ENCODE measurements at regions not wholly inside any gene's neighbourhood (a gene's known extent, or its start where the extent isn't known, plus 50 kb on each side); places are given as distances from the start of the nearest gene placed in this dataset.

- FAIRE-seq (no peak), DNase-seq (no peak)
- Histone ChIP-seq H3K27me3 (ENCODE audit: control insufficient read depth, insufficient read depth, low read length) (no peaks in the 10 kb centered on the region), H3K27ac (ENCODE audit: low read depth in 2 of 2, low read length in 2 of 2) (no peak overlapping the region), H3K4me1 (ENCODE audit: control insufficient read depth in 2 of 3, insufficient read depth in 2 of 3, low read depth in 1 of 3, low read length in 3 of 3) (no peaks in the 10 kb centered on the region), H3K9me3 (ENCODE audit: control insufficient read depth in 2 of 3, insufficient read depth in 1 of 3, low read length in 3 of 3) (no peaks in the 10 kb centered on the region), H3K9ac (ENCODE audit: low read length in 3 of 3) (no peak overlapping the region), H3K4me3 (ENCODE audit: low read length in 3 of 3) (no peak overlapping the region), H3K36me3 (ENCODE audit: control insufficient read depth in 2 of 3, insufficient read depth in 3 of 3, low read length in 3 of 3) (no peaks in the 10 kb centered on the region)
- intact Hi-C loops (cut with DNase I): no loop called here
- TF ChIP-seq CTCF (IDR thresholded peaks at IDR 0.05; ENCODE audit: borderline replicate concordance, extremely low read depth, insufficient read depth): no peak
These were observed 1112.3 kb downstream of the KCNT2 start for GRCh38 chr1:195495720-195496635.

GRCh38 chr1:195482137-195482536 lies 1126.1 kb downstream of the KCNT2 start:
- FAIRE-seq (no peak), DNase-seq (no peak)
- no peaks in the 10 kb centered on the region for H3K36me3 ChIP-seq (ENCODE audit: control insufficient read depth in 2 of 3, insufficient read depth in 3 of 3, low read length in 3 of 3)
- H3K9ac ChIP-seq (ENCODE audit: low read length in 3 of 3): no peak overlapping the region
- H3K27me3 ChIP-seq (ENCODE audit: control insufficient read depth, insufficient read depth, low read length): no peaks in the 10 kb centered on the region
- no peak overlapping the region for H3K4me3 ChIP-seq (ENCODE audit: low read length in 3 of 3)
- no peaks in the 10 kb centered on the region for H3K4me1 ChIP-seq (ENCODE audit: control insufficient read depth in 2 of 3, insufficient read depth in 2 of 3, low read depth in 1 of 3, low read length in 3 of 3)
- intact Hi-C loops (cut with DNase I): no loop called here
- H3K27ac ChIP-seq (ENCODE audit: low read depth in 2 of 2, low read length in 2 of 2): no peak overlapping the region
- no peaks in the 10 kb centered on the region for H3K9me3 ChIP-seq (ENCODE audit: control insufficient read depth in 2 of 3, insufficient read depth in 1 of 3, low read length in 3 of 3)
- no peak for TF ChIP-seq CTCF (IDR thresholded peaks at IDR 0.05; ENCODE audit: borderline replicate concordance, extremely low read depth, insufficient read depth)

- no peak for TF ChIP-seq CTCF (IDR thresholded peaks at IDR 0.05; ENCODE audit: borderline replicate concordance, extremely low read depth, insufficient read depth)
- intact Hi-C loops (cut with DNase I): no loop called here
- no peaks in the 10 kb centered on the region for H3K9me3 ChIP-seq (ENCODE audit: control insufficient read depth in 2 of 3, insufficient read depth in 1 of 3, low read length in 3 of 3)
- H3K4me1 ChIP-seq (ENCODE audit: control insufficient read depth in 2 of 3, insufficient read depth in 2 of 3, low read depth in 1 of 3, low read length in 3 of 3): no peaks in the 10 kb centered on the region
- no peak overlapping the region for H3K9ac ChIP-seq (ENCODE audit: low read length in 3 of 3)
- DNase-seq (peak in 1 of 5 donors; percentile 29), FAIRE-seq (no peak)
- H3K27ac ChIP-seq (ENCODE audit: low read depth in 2 of 2, low read length in 2 of 2): no peak overlapping the region
- H3K4me3 ChIP-seq (ENCODE audit: low read length in 3 of 3): no peak overlapping the region
- H3K27me3 ChIP-seq (ENCODE audit: control insufficient read depth, insufficient read depth, low read length): no peaks in the 10 kb centered on the region
- no peaks in the 10 kb centered on the region for H3K36me3 ChIP-seq (ENCODE audit: control insufficient read depth in 2 of 3, insufficient read depth in 3 of 3, low read length in 3 of 3)
These were observed 1126.9 kb downstream of the KCNT2 start for GRCh38 chr1:195481293-195481692.

Data from kidney (tissue), 13 donors.